ENCODE measurements at regions not wholly inside any gene's neighbourhood (a gene's known extent, or its start where the extent isn't known, plus 50 kb on each side); places are given as distances from the start of the nearest gene placed in this dataset.
"Not testable (repeated sequence)": the region's sequence is repeated elsewhere in the genome, so short reads cannot be mapped to it uniquely, and the experiment has no call there.

DNA sequence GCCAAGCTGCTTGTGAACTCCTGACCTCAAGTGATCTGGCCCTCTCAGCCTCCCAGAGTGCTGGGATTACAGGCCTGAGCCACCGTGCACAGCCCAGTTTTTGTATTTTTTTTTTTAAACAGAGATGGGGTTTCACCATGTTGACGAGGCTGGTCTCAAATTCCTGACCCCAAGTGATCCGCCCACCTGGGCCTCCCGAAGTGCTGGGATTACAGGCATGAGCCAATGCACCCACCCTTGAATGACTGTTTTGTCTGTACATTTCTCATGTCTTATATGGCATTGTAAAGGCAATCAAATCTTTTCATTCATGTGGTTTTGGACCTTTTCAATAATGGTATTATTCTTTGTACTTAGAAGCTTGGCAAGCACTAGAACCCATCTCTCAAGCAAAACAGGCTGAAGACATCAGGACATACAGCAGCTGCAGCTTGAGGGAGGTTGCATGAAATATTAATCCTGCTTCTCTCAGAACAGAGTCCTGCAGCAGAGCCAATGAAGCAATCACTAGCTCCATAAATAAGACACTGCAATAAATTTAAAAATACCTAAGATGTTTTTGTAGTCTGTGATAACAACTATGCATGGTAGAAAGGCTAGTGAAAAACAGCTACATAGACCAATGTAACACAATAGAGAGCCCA, 209.9 kb downstream of the TUBA3C start:
- POLR2A ChIA-PET: no interaction called here
- 76% methylated on average over 4 of the region's 4 CpGs for WGBS (ENCODE audit: insufficient coverage)
- Histone ChIP-seq H3K36me3 (ENCODE audit: control insufficient read depth in 4 of 4, insufficient read depth in 4 of 4, low read length in 3 of 4) (no peaks in the 10 kb centered on the region), H3K27ac (ENCODE audit: insufficient read depth in 1 of 2, low read depth in 1 of 2, low read length in 2 of 2, poor library complexity in 1 of 2, severe bottlenecking in 2 of 2) (no peak overlapping the region), H3K4me1 (ENCODE audit: control extremely low read depth in 1 of 4, control insufficient read depth in 4 of 4, insufficient read depth in 4 of 4, low read length in 3 of 4) (no peaks in the 10 kb centered on the region), H3K4me3 (ENCODE audit: control insufficient read depth in 1 of 7, extremely low read depth in 1 of 7, insufficient read depth in 4 of 7, low read depth in 2 of 7, low read length in 6 of 7) (no peak overlapping the region), H3K9me3 (ENCODE audit: control extremely low read depth in 1 of 5, control insufficient read depth in 4 of 5, insufficient read depth in 2 of 5, low read depth in 1 of 5, low read length in 4 of 5) (peaks cover 0 to 6% (median 0%) of the 10 kb centered on the region in 5 experiments), H3K27me3 (replicated peaks in 2 of 5; ENCODE audit: control insufficient read depth in 4 of 5, insufficient read depth in 5 of 5, low read length in 4 of 5) (no peaks in the 10 kb centered on the region)
- CTCF ChIA-PET: no interaction called here
- DNase-seq: no peak

DNA sequence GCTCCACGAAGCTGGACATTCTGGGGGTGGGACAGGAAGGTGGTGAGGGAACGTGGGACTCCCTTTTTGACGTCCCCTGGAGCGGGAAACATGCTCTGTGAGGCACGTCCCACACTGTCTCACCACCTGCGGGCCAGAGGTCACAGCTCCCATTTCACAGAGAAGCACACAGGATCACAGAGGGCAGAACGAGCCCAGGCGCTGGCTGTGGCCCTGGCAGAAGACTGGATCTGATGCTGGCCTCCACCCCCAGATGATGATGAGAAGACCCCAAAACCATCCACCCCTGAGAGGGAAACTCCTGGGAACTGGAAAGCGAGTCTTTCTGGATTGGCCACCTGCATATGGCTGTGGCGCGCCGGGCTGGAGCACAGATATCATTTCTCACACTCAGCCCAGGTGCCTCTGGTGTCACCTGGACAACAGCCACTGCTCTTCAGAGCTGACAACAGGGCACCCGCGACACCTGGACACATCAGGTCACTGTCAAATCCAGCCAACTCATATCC, 216.2 kb downstream of the TUBA3C start:
- ChIA-PET CTCF (no interaction called here), POLR2A (no interaction called here)
- Histone ChIP-seq H3K36me3 (ENCODE audit: control insufficient read depth in 4 of 4, insufficient read depth in 4 of 4, low read length in 3 of 4) (no peaks in the 10 kb centered on the region), H3K9me3 (ENCODE audit: control extremely low read depth in 1 of 5, control insufficient read depth in 4 of 5, insufficient read depth in 2 of 5, low read depth in 1 of 5, low read length in 4 of 5) (peaks cover 0 to 34% (median 0%) of the 10 kb centered on the region in 5 experiments), H3K4me1 (ENCODE audit: control extremely low read depth in 1 of 4, control insufficient read depth in 4 of 4, insufficient read depth in 4 of 4, low read length in 3 of 4) (no peaks in the 10 kb centered on the region), H3K27ac (ENCODE audit: insufficient read depth in 1 of 2, low read depth in 1 of 2, low read length in 2 of 2, poor library complexity in 1 of 2, severe bottlenecking in 2 of 2) (no peak overlapping the region), H3K27me3 (replicated peaks in 2 of 5; ENCODE audit: control insufficient read depth in 4 of 5, insufficient read depth in 5 of 5, low read length in 4 of 5) (no peaks in the 10 kb centered on the region), H3K4me3 (ENCODE audit: control insufficient read depth in 1 of 7, extremely low read depth in 1 of 7, insufficient read depth in 4 of 7, low read depth in 2 of 7, low read length in 6 of 7) (no peak overlapping the region)
- DNase-seq: no peak
- WGBS (ENCODE audit: insufficient coverage): 77% methylated on average over 14 of the region's 14 CpGs

DNA sequence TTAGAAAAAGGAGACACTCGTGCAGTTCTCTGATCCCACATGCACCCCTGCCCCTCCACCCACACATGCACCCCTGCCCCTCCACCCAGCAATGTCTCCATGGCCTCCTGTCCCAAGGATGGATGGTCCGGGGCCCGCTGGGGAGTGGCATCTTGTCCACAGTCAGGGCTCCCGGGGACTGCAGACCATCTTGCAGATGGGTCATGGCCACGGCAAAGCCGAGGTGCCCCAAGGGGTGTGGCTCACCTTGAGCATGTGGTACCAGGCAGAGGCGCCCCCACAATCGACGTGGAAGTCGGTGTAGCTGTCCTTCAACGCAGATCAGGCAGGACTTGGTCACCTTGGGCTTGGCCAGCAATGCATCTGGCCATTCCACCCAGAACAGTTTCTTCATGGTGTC, 216.7 kb downstream of the TUBA3C start:
- CTCF ChIA-PET: no interaction called here
- peaks cover 0 to 38% (median 0%) of the 10 kb centered on the region in 5 experiments for H3K9me3 ChIP-seq (ENCODE audit: control extremely low read depth in 1 of 5, control insufficient read depth in 4 of 5, insufficient read depth in 2 of 5, low read depth in 1 of 5, low read length in 4 of 5)

DNA sequence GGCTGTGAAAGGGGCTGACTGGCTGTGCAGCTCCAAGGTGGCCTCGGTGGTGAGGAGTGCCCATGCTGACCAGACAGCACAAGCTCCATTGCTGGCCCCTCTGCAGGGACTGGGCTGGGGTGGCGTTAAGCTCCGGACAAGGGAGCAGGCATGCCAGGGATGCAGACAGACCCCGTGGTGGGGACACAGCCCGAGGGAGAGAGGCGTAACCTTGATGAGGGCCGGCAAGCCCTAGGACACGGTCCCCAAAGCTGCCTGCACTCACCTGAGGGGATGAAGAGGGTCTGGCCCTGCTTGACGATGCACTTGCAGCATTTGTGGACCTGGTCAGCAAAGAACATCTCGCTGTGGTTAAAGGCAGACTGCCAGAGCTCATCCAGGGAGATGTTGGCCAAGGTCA, 217.9 kb downstream of the TUBA3C start:
- H3K4me1 ChIP-seq (ENCODE audit: control extremely low read depth in 1 of 4, control insufficient read depth in 4 of 4, insufficient read depth in 4 of 4, low read length in 3 of 4); DNase-seq; H3K36me3 ChIP-seq (ENCODE audit: control insufficient read depth in 4 of 4, insufficient read depth in 4 of 4, low read length in 3 of 4); POLR2A ChIA-PET; H3K27ac ChIP-seq (ENCODE audit: insufficient read depth in 1 of 2, low read depth in 1 of 2, low read length in 2 of 2, poor library complexity in 1 of 2, severe bottlenecking in 2 of 2); H3K4me3 ChIP-seq (ENCODE audit: control insufficient read depth in 1 of 7, extremely low read depth in 1 of 7, insufficient read depth in 4 of 7, low read depth in 2 of 7, low read length in 6 of 7); H3K27me3 ChIP-seq (replicated peaks in 2 of 5; ENCODE audit: control insufficient read depth in 4 of 5, insufficient read depth in 5 of 5, low read length in 4 of 5); CTCF ChIA-PET: not testable (repeated sequence)
- H3K9me3 ChIP-seq (ENCODE audit: control extremely low read depth in 1 of 5, control insufficient read depth in 4 of 5, insufficient read depth in 2 of 5, low read depth in 1 of 5, low read length in 4 of 5): peaks cover 0 to 51% (median 6%) of the 10 kb centered on the region in 5 experiments
- WGBS (ENCODE audit: insufficient coverage): 78% methylated on average over 9 of the region's 10 CpGs

More for the DNA sequence above, 216.7 kb downstream of the TUBA3C start:
- H3K36me3 ChIP-seq (ENCODE audit: control insufficient read depth in 4 of 4, insufficient read depth in 4 of 4, low read length in 3 of 4): no peaks in the 10 kb centered on the region
- H3K27me3 ChIP-seq (replicated peaks in 2 of 5; ENCODE audit: control insufficient read depth in 4 of 5, insufficient read depth in 5 of 5, low read length in 4 of 5): no peaks in the 10 kb centered on the region
- no peak overlapping the region for H3K4me3 ChIP-seq (ENCODE audit: control insufficient read depth in 1 of 7, extremely low read depth in 1 of 7, insufficient read depth in 4 of 7, low read depth in 2 of 7, low read length in 6 of 7)
- POLR2A ChIA-PET: no interaction called here
- 72% methylated on average over 11 of the region's 11 CpGs for WGBS (ENCODE audit: insufficient coverage)
- no peaks in the 10 kb centered on the region for H3K4me1 ChIP-seq (ENCODE audit: control extremely low read depth in 1 of 4, control insufficient read depth in 4 of 4, insufficient read depth in 4 of 4, low read length in 3 of 4)
- DNase-seq: no peak
- H3K27ac ChIP-seq (ENCODE audit: insufficient read depth in 1 of 2, low read depth in 1 of 2, low read length in 2 of 2, poor library complexity in 1 of 2, severe bottlenecking in 2 of 2): no peak overlapping the region

DNA sequence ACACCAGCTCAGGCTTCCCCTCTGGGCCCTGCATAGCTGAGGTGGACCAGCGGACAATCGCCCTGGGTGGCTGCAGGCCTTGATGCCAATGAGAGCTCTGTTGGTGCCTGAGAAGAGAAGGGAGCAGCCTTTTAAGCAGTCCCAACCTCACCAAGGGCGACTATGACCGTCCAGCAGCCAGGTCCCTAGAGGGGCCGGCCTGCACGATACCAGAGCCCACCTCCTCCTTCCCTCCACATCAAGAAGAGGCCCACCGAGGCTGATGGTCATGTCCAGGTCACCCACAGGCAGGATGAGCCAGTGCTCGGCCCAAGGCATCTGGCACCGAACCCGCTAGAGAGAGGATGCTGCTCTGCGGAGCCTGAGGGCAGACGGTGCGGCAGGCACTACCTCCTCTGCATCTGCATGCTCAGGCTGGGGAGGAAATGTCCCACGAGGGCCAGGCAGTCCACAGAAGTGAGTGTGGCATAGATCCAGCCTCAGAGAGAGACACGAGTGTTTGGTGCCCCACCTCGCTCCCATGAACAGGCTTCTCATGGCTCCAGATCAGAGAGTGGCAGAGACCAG, 219.4 kb downstream of the TUBA3C start:
- no peaks in the 10 kb centered on the region for H3K27me3 ChIP-seq (replicated peaks in 2 of 5; ENCODE audit: control insufficient read depth in 4 of 5, insufficient read depth in 5 of 5, low read length in 4 of 5)
- 86% methylated on average over 11 of the region's 16 CpGs for WGBS (ENCODE audit: insufficient coverage)
- H3K9me3 ChIP-seq (ENCODE audit: control extremely low read depth in 1 of 5, control insufficient read depth in 4 of 5, insufficient read depth in 2 of 5, low read depth in 1 of 5, low read length in 4 of 5): peaks cover 0 to 61% (median 17%) of the 10 kb centered on the region in 5 experiments
- no peak overlapping the region for H3K4me3 ChIP-seq (ENCODE audit: control insufficient read depth in 1 of 7, extremely low read depth in 1 of 7, insufficient read depth in 4 of 7, low read depth in 2 of 7, low read length in 6 of 7)
- H3K36me3 ChIP-seq (ENCODE audit: control insufficient read depth in 4 of 4, insufficient read depth in 4 of 4, low read length in 3 of 4): no peaks in the 10 kb centered on the region
- no peak overlapping the region for H3K27ac ChIP-seq (ENCODE audit: insufficient read depth in 1 of 2, low read depth in 1 of 2, low read length in 2 of 2, poor library complexity in 1 of 2, severe bottlenecking in 2 of 2)
- DNase-seq: no peak
- CTCF ChIA-PET: no interaction called here
- H3K4me1 ChIP-seq (ENCODE audit: control extremely low read depth in 1 of 4, control insufficient read depth in 4 of 4, insufficient read depth in 4 of 4, low read length in 3 of 4): no peaks in the 10 kb centered on the region
- POLR2A ChIA-PET: no interaction called here

DNA sequence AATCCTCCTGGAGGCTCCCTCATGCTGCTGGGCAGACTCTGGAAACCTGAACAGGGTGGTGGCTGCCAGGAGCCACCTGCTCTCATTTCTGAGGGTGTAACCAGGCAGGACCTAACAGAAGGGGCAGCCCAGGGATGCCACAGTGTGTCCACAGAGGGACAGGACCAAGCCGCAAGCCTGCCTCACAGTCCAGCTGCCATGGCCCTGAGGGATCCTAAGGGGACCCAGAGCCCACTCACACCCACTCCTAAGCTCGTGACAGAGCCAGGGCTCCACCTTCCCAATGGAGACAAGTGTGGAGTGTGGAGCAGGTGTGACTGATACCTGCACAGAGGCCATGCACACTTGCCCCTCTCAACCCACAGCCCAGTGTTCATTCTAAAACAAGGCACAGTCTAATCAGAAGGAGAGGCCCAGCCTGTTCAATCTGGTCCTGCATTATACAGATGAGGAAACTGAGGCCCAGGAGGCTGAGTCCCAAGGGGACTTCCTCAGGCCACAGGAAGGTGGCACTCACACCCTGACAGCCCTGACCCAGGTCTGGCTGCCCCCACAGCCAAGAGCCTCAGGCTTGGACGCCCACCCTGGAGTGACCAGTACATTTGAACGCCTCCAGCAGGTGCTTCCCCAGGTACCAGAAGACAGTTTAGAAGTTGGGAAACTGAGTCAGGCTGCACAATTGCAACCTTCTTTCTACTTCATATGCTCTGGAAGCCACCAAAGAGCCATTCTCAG, 220.1 kb downstream of the TUBA3C start:
- 69% methylated on average over 3 of the region's 4 CpGs for WGBS (ENCODE audit: insufficient coverage)
- Histone ChIP-seq H3K4me1 (ENCODE audit: control extremely low read depth in 1 of 4, control insufficient read depth in 4 of 4, insufficient read depth in 4 of 4, low read length in 3 of 4) (no peaks in the 10 kb centered on the region), H3K9me3 (ENCODE audit: control extremely low read depth in 1 of 5, control insufficient read depth in 4 of 5, insufficient read depth in 2 of 5, low read depth in 1 of 5, low read length in 4 of 5) (peaks cover 0 to 65% (median 19%) of the 10 kb centered on the region in 5 experiments), H3K27me3 (replicated peaks in 2 of 5; ENCODE audit: control insufficient read depth in 4 of 5, insufficient read depth in 5 of 5, low read length in 4 of 5) (no peaks in the 10 kb centered on the region), H3K27ac (ENCODE audit: insufficient read depth in 1 of 2, low read depth in 1 of 2, low read length in 2 of 2, poor library complexity in 1 of 2, severe bottlenecking in 2 of 2) (no peak overlapping the region), H3K4me3 (ENCODE audit: control insufficient read depth in 1 of 7, extremely low read depth in 1 of 7, insufficient read depth in 4 of 7, low read depth in 2 of 7, low read length in 6 of 7) (no peak overlapping the region), H3K36me3 (ENCODE audit: control insufficient read depth in 4 of 4, insufficient read depth in 4 of 4, low read length in 3 of 4) (no peaks in the 10 kb centered on the region)
- ChIA-PET POLR2A (no interaction called here), CTCF (no interaction called here)
- no peak for DNase-seq

DNA sequence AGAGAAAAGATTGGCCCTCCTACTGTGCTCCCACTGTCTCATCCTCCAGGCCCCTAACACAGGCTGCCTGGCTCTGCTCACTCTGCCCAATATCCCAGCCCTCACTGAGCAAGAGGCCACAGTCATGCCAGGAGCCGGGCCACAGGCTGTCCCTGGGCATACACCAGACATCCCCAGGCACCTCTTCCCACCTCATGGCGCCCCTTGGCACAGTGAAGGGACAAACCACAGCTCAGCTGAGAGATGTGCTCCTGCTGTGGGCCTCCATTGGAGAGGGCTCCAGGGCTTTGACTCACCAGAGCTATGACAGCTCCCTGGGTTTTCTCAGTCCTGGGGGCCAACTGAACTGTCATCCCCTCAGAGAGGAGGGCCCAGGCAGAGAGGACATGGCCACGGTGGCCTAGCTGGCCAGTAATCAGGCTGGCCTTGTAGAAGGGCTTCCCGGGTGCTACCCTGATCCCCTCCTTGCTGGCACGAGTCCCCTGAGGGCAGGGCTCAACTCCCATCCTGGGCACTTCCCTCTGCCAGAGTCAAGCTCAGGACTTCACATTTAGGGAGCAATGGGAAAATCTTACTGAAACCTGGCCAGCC, 220.9 kb downstream of the TUBA3C start:
- CTCF ChIA-PET: no interaction called here
- H3K27me3 ChIP-seq (replicated peaks in 2 of 5; ENCODE audit: control insufficient read depth in 4 of 5, insufficient read depth in 5 of 5, low read length in 4 of 5): no peaks in the 10 kb centered on the region
- no peaks in the 10 kb centered on the region for H3K4me1 ChIP-seq (ENCODE audit: control extremely low read depth in 1 of 4, control insufficient read depth in 4 of 4, insufficient read depth in 4 of 4, low read length in 3 of 4)
- no peaks in the 10 kb centered on the region for H3K36me3 ChIP-seq (ENCODE audit: control insufficient read depth in 4 of 4, insufficient read depth in 4 of 4, low read length in 3 of 4)
- H3K4me3 ChIP-seq (ENCODE audit: control insufficient read depth in 1 of 7, extremely low read depth in 1 of 7, insufficient read depth in 4 of 7, low read depth in 2 of 7, low read length in 6 of 7): no peak overlapping the region
- WGBS (ENCODE audit: insufficient coverage): 62% methylated on average over 5 of the region's 5 CpGs
- H3K9me3 ChIP-seq (ENCODE audit: control extremely low read depth in 1 of 5, control insufficient read depth in 4 of 5, insufficient read depth in 2 of 5, low read depth in 1 of 5, low read length in 4 of 5): peaks cover 0 to 65% (median 19%) of the 10 kb centered on the region in 5 experiments
- no peak overlapping the region for H3K27ac ChIP-seq (ENCODE audit: insufficient read depth in 1 of 2, low read depth in 1 of 2, low read length in 2 of 2, poor library complexity in 1 of 2, severe bottlenecking in 2 of 2)
- DNase-seq: no peak
- POLR2A ChIA-PET: no interaction called here

Data from common myeloid progenitor, CD34-positive (primary cell).